WTC11 (cell line): ENCODE measurements at regions not wholly inside any gene's neighbourhood (a gene's known extent, or its start where the extent isn't known, plus 50 kb on each side); places are given as distances from the start of the nearest gene placed in this dataset.

Source experiments
- AR ChIP-seq: fragments of 250-450 bp; sonication (Bioruptor Pico); IDR thresholded peaks from 2 replicates; pipeline ENCODE4 v1.9.0; 2021; ENCODE audit warnings: mild to moderate bottlenecking
- E2F1 ChIP-seq: sonication (generic); formaldehyde crosslinking; IDR thresholded peaks from 2 replicates; pipeline ENCODE4 v1.8.0; 2022; ENCODE audit warnings: mild to moderate bottlenecking, missing genetic modification reagents
- E2F5 ChIP-seq: sonication (generic); formaldehyde crosslinking; IDR thresholded peaks from 2 replicates; pipeline ENCODE4 v1.8.1; 2022; ENCODE audit warnings: mild to moderate bottlenecking, moderate library complexity, missing genetic modification reagents
- ELF4 ChIP-seq: sonication (generic); formaldehyde crosslinking; IDR thresholded peaks from 2 replicates; pipeline ENCODE4 v1.8.1; 2022; ENCODE audit warnings: low read depth, mild to moderate bottlenecking, moderate library complexity, missing genetic modification reagents
- ESRRA ChIP-seq: sonication (generic); formaldehyde crosslinking; IDR thresholded peaks from 2 replicates; pipeline ENCODE4 v1.8.1; 2022; ENCODE audit warnings: mild to moderate bottlenecking, missing genetic modification reagents, borderline replicate concordance
- FOXP4 ChIP-seq: sonication (generic); formaldehyde crosslinking; IDR thresholded peaks from 2 replicates; pipeline ENCODE4 v1.8.0; 2022; ENCODE audit warnings: mild to moderate bottlenecking, missing genetic modification reagents
- GRHL2 ChIP-seq: fragments of 250-450 bp; sonication (Bioruptor Pico); IDR thresholded peaks from 2 replicates; pipeline ENCODE4 v1.8.0; 2022; ENCODE audit warnings: mild to moderate bottlenecking, moderate library complexity; ENCODE audit not compliant: insufficient replicate concordance, severe bottlenecking
- IRF1 ChIP-seq: sonication (generic); formaldehyde crosslinking; IDR thresholded peaks from 2 replicates; pipeline ENCODE4 v1.8.0; 2023; ENCODE audit warnings: missing genetic modification reagents
- MAX ChIP-seq: sonication (generic); formaldehyde crosslinking; IDR thresholded peaks from 2 replicates; pipeline ENCODE4 v1.8.0; 2022; ENCODE audit warnings: mild to moderate bottlenecking, missing genetic modification reagents
- MLX ChIP-seq: sonication (generic); formaldehyde crosslinking; IDR thresholded peaks from 2 replicates; pipeline ENCODE4 v1.8.1; 2023; ENCODE audit warnings: mild to moderate bottlenecking, missing genetic modification reagents, moderate library complexity
- MXD4 ChIP-seq: fragments of 250-450 bp; sonication (Bioruptor Pico); IDR thresholded peaks from 2 replicates; pipeline ENCODE4 v1.8.0; 2021; ENCODE audit warnings: mild to moderate bottlenecking, moderate library complexity, borderline replicate concordance
- NFATC4 ChIP-seq: fragments of 250-450 bp; sonication (Bioruptor Pico); IDR thresholded peaks from 2 replicates; pipeline ENCODE4 v1.9.0; 2021; ENCODE audit warnings: mild to moderate bottlenecking
- NFE2L1 ChIP-seq: sonication (generic); formaldehyde crosslinking; IDR thresholded peaks from 2 replicates; pipeline ENCODE4 v1.8.1; 2023; ENCODE audit warnings: missing genetic modification reagents
- PRRX2 ChIP-seq: fragments of 250-450 bp; sonication (Bioruptor Pico); IDR thresholded peaks from 2 replicates; pipeline ENCODE4 v1.8.0; 2021; ENCODE audit warnings: mild to moderate bottlenecking
- SOX15 ChIP-seq: fragments of 250-450 bp; sonication (Bioruptor Pico); IDR thresholded peaks from 2 replicates; pipeline ENCODE4 v1.9.0; 2021; ENCODE audit warnings: mild to moderate bottlenecking
- SP1 ChIP-seq: sonication (generic); formaldehyde crosslinking; conservative IDR thresholded peaks from 2 replicates; pipeline ENCODE4 v1.8.1; 2022; ENCODE audit warnings: missing genetic modification reagents
- STAT6 ChIP-seq: sonication (generic); formaldehyde crosslinking; conservative IDR thresholded peaks from 2 replicates; pipeline ENCODE4 v1.8.1; 2023; ENCODE audit warnings: mild to moderate bottlenecking, low read depth, missing genetic modification reagents, moderate library complexity
- TEAD1 ChIP-seq: sonication (generic); formaldehyde crosslinking; IDR thresholded peaks from 2 replicates; pipeline ENCODE4 v1.8.0; 2022; ENCODE audit warnings: mild to moderate bottlenecking, missing genetic modification reagents
- ZNF219 ChIP-seq: sonication (generic); formaldehyde crosslinking; IDR thresholded peaks from 2 replicates; pipeline ENCODE4 v1.8.0; 2023; ENCODE audit warnings: missing genetic modification reagents, mild to moderate bottlenecking, borderline replicate concordance
- ZNF317 ChIP-seq: sonication (generic); formaldehyde crosslinking; IDR thresholded peaks from 2 replicates; pipeline ENCODE4 v1.8.1; 2023; ENCODE audit warnings: low read depth, mild to moderate bottlenecking, moderate library complexity, missing genetic modification reagents, borderline replicate concordance
- ZNF416 ChIP-seq: fragments of 250-450 bp; sonication (Bioruptor Pico); IDR thresholded peaks from 2 replicates; pipeline ENCODE4 v1.9.0; 2021; ENCODE audit warnings: mild to moderate bottlenecking, inconsistent platforms
- ZNF423 ChIP-seq: fragments of 250-450 bp; sonication (Bioruptor Pico); IDR thresholded peaks from 2 replicates; pipeline ENCODE4 v2.1.2; 2022; ENCODE audit warnings: mild to moderate bottlenecking, moderate library complexity
- ZNF425 ChIP-seq: fragments of 250-450 bp; sonication (Bioruptor Pico); conservative IDR thresholded peaks from 2 replicates; pipeline ENCODE4 v1.9.0; 2021; ENCODE audit warnings: mild to moderate bottlenecking

- TF ChIP-seq MXD4 (CRISPR knock-in tag) (no peak), GRHL2 (CRISPR knock-in tag) (no peak), FOXP4 (CRISPR knock-in tag) (peak; percentile 87), NFE2L1 (CRISPR knock-in tag) (peak; percentile 88), ESRRA (CRISPR knock-in tag) (no peak), AR (no peak), SOX15 (CRISPR knock-in tag) (no peak), E2F1 (peak; percentile 80; the same call in 1 of the 2 replicates), TEAD1 (CRISPR knock-in tag) (peak; percentile 90), STAT6 (CRISPR knock-in tag) (no peak), ZNF416 (CRISPR knock-in tag) (no peak), ELF4 (no peak), NFATC4 (CRISPR knock-in tag) (no peak), MLX (CRISPR knock-in tag) (no peak), ZNF219 (CRISPR knock-in tag) (0 out of 2 replicates have a peak, but pooled peaks have one; percentile 79), PRRX2 (CRISPR knock-in tag) (no peak), ZNF317 (no peak), IRF1 (peak; percentile 74; the same call in 1 of the 2 replicates), E2F5 (CRISPR knock-in tag) (no peak), SP1 (CRISPR knock-in tag) (peak; percentile 67), MAX (peak; percentile 83; the same call in 1 of the 2 replicates), ZNF425 (CRISPR knock-in tag) (no peak), ZNF423 (CRISPR knock-in tag) (peak; percentile 31; the same call in 1 of the 2 replicates)
Observed at GRCh38 chr1:37255136-37255795, 219.1 kb upstream of the ZC3H12A start (continued).
